HG03432 (cell line): ENCODE measurements at regions not wholly inside any gene's neighbourhood (a gene's known extent, or its start where the extent isn't known, plus 50 kb on each side); places are given as distances from the start of the nearest gene placed in this dataset.

ENCODE experiments used
- ATAC-seq: cut with Tn5 transposase; IDR thresholded peaks from one replicate; pipeline ENCODE4 v1.9.1; 2021; ENCODE audit warnings: mild to moderate bottlenecking, moderate library complexity; ENCODE audit not compliant: unreplicated experiment

GRCh38 chr2:220194630-220195584, 567.5 kb downstream of the SLC4A3 start:
- ATAC-seq = no peak

DNA sequence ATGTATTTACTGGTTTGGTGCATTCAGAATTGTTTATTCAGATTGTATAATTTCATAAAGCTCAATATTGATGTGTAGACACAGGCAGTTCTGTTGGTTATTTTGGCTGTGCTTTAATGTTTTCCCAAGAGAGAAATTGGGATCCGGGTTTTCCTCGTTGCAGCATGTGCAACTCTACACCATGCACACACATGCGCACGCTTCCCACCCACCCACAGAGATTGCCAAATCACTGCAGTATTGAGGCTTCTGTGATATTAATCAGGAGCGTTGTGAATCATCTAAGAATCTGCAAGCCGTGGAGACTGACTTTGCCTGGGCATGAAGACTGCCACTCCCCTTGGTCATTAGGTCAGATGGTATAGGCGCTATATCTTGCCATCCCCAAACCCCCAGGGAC, 571.5 kb downstream of the SLC4A3 start:
- ATAC-seq = no peak

DNA sequence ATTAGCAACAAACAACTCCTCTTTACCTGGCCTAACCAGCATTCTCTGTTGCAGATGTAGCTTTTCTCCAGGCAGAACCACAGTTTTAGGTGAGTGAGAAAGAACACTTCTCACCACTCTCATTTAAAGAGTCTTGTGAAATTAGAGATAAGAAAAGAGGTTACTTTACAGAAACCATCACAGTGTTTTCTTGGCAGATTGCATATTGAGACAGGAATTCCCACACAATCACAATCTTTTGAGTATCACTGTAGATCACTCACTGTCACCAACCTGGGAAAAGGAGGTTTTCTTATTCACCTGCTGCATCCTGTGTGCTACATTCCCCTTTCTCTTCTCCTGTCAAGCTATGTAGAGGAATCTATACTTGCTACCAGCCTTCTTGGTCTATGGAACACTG, 574.6 kb downstream of the SLC4A3 start:
- no peak for ATAC-seq

GRCh38 chr2:220209093-220209492, 581.7 kb downstream of the SLC4A3 start:
- no peak for ATAC-seq

DNA sequence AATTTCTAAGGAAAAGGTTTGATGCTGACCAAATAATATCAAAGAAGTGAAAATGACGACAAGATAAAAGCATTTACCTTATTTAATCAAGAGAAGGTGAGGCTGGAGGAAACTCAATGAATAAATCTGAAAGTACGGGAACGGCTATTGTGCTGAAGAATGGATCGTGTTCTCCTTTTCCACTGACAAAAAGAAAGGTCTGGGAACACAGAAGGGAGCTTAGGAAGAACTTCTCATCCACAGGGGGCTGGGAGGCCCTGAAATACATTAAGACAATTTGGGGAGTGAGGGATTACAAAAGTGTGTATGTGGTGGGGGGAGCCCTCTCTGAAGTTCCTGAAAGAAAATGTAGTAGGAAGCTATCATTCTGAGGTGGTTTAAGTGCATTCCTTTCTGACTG, 582.3 kb downstream of the SLC4A3 start:
- no peak for ATAC-seq

- ATAC-seq = no peak
Observed at GRCh38 chr2:220212296-220213080, 585.1 kb downstream of the SLC4A3 start.

DNA sequence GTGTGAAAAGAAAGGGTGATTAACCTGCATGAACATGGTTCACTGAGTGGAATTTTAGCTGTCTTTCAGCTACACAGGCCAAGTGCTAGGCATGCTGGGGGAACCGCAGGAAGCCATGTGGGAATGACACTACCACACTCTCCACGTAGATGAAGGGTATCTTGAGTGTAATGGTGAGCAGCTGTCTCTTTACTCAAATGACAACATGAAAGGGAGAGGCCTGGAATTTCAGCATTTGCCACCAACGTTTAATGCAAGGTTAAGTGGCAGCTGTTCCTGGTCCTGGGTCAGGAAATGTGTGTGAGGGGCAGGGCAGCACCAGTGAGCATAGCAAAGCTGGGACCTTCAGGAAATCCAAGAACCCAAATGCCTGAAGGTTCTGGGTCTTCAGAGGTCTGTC, 588.4 kb downstream of the SLC4A3 start:
- ATAC-seq = no peak

DNA sequence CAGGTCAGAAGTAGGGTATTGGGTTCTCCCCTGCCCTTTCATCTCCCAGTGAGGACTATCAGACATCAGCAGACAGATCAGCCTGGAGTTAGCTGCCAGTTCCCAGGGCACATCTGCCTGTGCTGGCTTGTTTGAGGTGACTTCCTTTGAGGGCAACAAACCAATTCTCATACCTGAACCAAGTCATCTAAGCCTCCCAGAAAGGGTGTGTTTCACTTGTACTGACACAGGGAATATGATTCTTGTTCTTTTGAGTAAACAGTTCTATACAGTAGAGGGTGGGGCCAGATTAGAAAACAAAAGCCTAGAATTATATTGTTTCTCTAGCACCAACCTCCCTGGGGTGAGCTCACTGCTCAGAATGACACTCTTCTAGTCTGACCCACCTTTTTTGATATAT, 591.9 kb downstream of the SLC4A3 start:
- no peak for ATAC-seq

DNA sequence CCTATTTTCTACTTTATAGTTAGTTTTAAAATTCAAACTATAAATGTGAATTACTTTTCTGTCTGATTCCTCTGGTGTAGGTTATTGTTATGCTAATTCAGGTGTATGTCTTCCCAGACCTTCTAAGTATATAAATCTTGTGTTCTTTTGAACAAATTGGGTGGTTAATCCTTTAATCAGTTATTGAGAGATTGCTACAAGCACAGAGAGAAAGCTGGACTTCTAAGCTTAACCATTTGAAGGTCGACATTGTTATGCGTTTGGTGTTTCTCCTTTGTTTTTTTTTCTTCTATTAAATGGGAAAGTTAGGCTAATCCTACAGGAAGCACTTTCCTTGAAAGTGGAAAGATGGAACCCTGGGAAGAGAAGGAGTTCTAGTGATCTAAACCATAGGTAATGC, 592.6 kb downstream of the SLC4A3 start:
- no peak for ATAC-seq

- ATAC-seq = no peak
Observed at GRCh38 chr2:220221992-220222391, 594.6 kb downstream of the SLC4A3 start.

- no peak for ATAC-seq
Observed at GRCh38 chr2:220224691-220225543, 597.5 kb downstream of the SLC4A3 start.

- no peak for ATAC-seq
Observed at GRCh38 chr2:220226076-220226475, 598.6 kb downstream of the SLC4A3 start.

DNA sequence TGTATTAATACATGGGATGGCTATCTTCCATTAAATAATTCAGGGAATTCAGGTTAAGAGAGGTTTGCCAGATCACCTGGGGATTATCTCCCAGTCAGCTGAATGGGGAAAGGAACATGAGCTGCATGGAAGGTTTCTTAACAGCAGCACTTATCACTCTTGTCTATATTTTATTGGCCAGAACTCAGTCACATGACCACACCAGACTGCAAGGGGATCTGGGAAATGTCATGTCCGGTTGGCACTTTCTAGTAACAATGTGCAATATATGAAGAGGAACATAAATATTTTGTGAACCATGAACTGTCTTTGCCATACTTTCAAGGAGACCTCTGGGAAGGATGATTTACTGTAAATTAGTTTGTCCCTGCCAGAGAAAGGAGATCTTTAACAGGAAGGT, 599.1 kb downstream of the SLC4A3 start:
- no peak for ATAC-seq

DNA sequence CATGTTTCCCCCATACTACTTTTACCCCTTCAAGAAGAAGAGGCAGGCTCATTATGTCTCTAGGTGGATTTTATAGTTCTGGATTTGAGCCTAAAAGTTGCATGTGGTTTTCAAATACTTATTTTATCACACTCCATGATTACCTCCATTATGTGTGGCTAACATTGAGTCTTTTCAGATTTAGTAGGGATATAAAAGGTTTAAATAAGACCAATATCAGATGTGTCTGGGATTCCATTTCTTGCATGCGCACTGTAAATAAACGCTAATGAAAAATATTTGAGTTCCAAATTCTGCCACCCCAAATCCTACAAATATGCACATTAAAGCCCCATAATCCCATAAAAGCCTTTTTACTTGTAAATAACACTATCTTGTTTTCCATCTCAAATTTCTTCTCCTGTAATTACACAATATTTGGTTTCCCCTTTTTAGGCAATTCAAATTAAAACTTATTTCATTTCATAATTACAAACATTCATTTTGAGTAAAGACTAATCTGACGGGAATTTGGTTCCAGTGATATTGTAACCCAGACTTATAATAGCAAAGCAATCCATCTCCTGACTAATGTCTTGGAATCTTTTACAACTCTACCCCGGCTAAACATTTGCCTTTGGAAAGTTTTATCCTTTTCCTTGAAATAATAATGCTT, 600.0 kb downstream of the SLC4A3 start:
- ATAC-seq = no peak

DNA sequence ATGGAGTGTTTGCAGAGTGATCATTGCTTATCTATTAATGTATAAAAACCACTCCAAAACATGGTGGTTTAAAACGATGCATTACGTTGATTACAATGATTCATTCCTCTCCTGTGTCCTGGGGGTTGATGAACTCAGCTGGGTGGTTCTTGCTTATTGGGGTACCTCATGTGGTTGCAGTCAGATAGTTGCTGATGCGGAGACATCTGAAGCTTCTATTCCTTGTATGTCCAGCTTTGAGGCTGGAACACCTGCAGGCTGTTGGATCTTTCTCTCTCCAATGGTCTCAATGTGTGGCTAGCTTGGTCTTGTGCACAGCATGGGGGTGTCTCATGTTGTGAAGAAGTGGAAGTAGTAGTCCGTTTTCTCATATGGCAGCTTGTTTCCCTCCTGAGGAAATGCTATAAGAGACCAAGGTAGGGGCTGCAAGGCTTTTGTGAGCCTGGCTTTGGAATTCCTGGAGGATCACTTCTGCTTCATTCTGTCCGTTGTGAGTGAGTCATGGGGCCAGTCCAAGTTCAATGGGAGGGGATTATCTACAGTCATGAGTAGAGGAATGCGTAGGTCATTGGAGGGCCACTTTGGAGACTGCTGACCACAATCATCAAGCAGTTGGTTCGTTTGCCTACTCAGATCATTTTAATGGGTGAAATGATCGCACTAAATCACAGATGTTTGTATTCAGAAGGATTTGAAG, 601.0 kb downstream of the SLC4A3 start:
- ATAC-seq = no peak

DNA sequence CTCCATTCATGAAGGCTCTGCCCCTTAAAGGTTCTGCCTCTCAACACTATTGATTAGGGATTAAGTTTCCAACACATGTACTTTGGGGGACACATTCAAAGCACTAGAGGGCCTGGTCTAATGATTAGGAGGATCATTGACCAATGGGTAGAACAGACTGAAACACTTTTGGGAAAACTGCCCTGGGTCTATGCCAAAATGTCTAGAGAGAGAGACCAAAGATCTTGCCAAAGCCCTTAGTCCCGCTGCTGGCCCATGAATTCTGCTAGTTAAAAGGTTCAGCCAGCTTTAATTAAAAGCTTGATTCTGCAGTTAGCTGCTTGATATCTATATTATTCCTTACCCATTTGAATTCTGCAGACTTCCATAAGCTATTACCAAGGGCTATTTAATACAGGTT, 613.2 kb downstream of the SLC4A3 start:
- no peak for ATAC-seq

DNA sequence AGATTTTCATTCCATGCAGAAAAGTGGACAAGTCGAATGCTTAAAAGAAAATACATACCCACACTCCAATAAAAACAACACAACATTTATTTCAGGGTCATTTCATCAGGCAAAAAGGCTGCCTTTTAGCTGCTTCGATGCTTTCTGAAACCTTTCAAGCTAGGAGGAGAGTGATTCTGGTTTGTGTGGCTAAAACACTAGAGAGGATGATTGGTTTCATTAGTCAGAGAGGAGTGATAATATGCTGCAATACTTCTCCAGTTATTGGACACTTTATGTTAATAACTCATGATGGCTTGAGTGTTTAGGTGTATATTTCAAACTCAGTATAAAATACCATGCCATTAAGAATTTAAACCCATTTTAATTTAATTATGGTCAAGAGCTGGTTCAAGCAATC, 614.0 kb downstream of the SLC4A3 start:
- no peak for ATAC-seq

DNA sequence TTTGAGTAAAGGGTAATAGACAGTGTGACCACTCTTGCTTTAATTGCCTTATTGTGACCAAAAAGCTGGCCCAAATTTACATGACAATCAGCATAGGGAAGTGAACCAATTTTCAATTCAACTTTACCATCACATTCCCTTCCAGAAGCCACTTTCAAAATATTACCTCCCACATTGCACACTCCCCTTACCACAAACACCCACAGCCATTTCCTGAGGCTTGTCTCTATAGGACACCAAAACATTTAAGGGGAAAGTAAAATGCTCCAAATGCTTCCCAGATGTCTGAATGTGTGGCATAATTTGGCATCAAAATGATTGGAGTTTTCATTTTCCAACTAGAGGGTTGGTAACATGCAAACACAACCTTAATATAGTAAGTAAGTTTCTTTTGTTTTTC, 616.1 kb downstream of the SLC4A3 start:
- no peak for ATAC-seq

GRCh38 chr2:220246386-220246785, 619.0 kb downstream of the SLC4A3 start:
- ATAC-seq = no peak
